Prostate gland (tissue), 2 donors: ENCODE measurements at regions not wholly inside any gene's neighbourhood (a gene's known extent, or its start where the extent isn't known, plus 50 kb on each side); places are given as distances from the start of the nearest gene placed in this dataset.

ENCODE experiments used
- POLR2A ChIP-seq: fragments of 450-650 bp; IDR thresholded peaks from one replicate; pipeline ENCODE4 v1.6.1; 2016; ENCODE audit warnings: antibody characterized with exemption, mild to moderate bottlenecking
- TF ChIP-seq, protein P1 (sequence below), 4 experiments: fragments of 200-600 bp in 2 of 4; fragments of 450-650 bp in 2 of 4; sonication (generic) in 2 of 4; IDR thresholded peaks; 1 replicate in 3 of 4; 2 replicates in 1 of 4; pipeline ENCODE4 v1.5.1; 2016 to 2019; ENCODE audit warnings: antibody characterized with exemption in 4 of 4, mild to moderate bottlenecking in 2 of 4, moderate library complexity in 2 of 4

DNA sequence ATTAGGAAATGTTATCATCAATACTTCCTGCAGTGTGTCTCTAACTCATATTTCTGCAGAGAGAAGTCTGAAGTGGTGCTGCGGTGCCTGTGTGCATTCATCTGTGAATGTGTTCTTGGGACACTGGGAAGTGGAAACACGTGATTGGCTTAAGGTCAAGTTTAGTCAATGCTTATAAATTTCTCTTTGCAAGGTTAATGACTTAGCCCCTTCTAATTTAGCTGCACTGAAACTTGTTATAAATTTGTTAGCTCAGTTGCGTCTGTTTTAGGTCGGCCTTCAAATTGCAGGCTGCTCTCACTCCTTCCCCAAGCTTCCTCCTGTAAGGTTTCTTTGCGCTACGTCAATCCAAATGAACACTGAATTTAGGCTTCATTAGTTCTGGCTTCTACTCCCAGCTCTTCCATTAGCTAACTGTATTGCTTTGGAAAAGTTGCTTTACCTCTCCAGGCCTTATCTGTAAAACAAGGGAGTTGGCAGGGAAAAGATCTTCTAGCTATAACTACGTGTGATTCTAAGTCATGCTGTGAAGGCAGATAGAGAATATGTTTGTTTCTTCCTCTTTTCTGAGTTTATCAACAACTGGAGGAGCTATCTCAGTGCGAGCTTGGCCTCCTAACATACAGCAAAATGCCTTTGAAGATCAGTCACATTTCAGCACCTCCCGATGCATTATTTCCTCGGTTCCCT is 341.8 kb downstream of the NFIB start:
- TF ChIP-seq, protein P1, sequence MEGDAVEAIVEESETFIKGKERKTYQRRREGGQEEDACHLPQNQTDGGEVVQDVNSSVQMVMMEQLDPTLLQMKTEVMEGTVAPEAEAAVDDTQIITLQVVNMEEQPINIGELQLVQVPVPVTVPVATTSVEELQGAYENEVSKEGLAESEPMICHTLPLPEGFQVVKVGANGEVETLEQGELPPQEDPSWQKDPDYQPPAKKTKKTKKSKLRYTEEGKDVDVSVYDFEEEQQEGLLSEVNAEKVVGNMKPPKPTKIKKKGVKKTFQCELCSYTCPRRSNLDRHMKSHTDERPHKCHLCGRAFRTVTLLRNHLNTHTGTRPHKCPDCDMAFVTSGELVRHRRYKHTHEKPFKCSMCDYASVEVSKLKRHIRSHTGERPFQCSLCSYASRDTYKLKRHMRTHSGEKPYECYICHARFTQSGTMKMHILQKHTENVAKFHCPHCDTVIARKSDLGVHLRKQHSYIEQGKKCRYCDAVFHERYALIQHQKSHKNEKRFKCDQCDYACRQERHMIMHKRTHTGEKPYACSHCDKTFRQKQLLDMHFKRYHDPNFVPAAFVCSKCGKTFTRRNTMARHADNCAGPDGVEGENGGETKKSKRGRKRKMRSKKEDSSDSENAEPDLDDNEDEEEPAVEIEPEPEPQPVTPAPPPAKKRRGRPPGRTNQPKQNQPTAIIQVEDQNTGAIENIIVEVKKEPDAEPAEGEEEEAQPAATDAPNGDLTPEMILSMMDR (IDR thresholded peaks at IDR 0.05), result no peak
- TF ChIP-seq POLR2A, result no peak
